Islet precursor cell (in vitro differentiated cells): ENCODE measurements at regions not wholly inside any gene's neighbourhood (a gene's known extent, or its start where the extent isn't known, plus 50 kb on each side); places are given as distances from the start of the nearest gene placed in this dataset.

Source experiments
- DNase-seq: peaks from one replicate; pipeline ENCODE4 v3.0.0-alpha.2; 2018

DNA sequence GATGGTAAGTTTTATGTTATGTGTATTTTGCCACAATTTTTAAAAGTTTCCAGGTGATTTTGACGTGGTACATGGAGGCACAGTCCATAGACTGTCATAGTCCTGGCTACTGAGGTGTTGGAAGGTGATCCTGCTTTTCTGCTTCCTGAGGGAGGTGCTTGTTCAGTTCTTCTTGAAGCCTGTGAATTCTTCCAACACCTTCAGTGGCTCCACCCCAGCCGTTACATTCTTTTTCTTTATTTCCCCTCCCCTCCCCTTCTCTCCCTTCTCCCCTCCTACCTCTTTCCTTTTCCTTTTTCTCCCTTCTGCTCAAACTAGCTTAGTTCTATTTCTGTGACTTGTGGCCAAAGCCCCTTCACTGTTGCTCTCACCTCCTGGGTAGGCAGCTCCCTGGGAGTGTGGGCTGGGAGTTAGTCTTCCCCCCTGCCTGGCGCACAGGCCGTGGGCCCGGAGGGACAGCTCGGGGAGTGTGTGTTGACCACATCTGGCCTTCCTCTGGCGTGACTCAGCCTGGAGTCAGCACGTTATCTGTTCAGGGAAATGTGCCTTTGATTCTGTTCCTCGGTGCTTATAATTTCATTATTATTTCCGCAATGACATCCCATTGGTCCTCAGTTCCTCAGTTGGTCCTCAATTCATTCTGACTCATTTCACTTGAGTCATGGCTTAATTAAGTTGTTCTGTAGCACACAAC, 566.2 kb downstream of the TBC1D22A start:
- DNase-seq, result no peak

DNA sequence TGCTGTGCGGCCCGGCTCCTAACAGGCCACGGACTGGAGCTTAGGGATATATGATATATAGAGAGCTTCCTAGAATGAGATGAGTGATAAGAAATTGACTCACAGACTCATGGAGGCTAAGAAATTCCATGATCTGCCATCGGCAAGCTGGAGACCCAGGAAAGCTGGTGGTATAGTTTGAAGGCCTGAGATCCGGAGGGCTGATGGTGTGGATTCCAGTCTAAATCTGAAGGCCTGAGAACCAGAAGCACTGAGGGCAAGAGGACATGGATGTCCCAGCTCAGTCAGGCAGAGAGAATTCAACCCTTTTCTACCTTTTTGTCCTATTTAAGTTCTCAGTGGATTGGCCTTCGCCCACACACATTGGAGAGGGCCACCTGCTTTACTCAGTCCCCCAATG, 564.8 kb downstream of the TBC1D22A start:
- no peak for DNase-seq

- DNase-seq, result no peak
These were observed 562.8 kb downstream of the TBC1D22A start for GRCh38 chr22:47325249-47325648.

DNA sequence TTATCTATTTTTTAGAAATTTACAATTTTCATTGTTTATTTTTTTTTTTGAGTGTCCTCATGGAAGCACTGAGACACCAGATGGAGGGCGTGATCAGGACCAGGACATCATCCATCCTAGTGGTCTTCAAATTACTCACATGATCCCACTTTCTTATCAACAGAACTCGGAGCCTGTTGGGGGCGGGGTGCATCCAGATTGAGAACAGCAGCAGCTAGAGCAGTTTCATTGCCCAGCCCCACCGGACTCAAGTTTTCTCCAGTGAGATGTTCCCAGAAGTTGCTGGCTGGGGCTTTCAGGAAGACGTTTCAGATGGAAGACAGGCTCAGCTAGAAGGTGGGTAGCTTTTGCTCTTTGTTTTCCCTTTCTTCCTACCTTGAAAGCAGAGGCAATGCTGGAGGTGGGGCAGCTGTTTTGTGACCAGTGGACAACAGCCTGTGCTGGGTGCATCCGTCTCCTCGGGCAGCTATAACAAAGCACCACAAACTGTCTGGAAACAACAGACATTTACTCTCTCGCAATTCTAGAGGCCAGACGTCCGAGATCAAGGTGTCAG, 562.1 kb downstream of the TBC1D22A start:
- no peak for DNase-seq

DNA sequence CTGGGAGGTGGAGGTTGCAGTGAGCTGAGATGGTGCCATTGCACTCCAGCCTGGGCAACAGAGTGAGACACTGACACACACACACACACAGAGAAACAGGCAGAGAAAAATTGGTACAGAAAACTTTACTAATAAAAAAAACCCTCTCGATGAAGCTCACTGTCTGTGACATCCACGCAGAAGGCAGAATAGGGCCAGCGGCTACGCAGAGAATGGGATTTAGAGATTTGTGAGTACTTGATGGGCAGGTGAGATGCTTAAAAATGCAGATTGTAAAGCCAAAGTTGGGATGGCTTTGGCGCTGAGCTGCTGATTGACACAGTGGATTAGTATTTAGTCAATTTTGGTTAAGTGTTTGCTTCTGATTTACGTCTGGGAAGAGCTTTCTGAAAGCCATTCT, 561.1 kb downstream of the TBC1D22A start:
- no peak for DNase-seq

- DNase-seq, result no peak
These were observed 560.4 kb downstream of the TBC1D22A start for GRCh38 chr22:47322854-47323253.

GRCh38 chr22:47320560-47320959, 558.1 kb downstream of the TBC1D22A start:
- DNase-seq, result no peak

GRCh38 chr22:47318041-47318737, 555.7 kb downstream of the TBC1D22A start:
- DNase-seq, result no peak

DNA sequence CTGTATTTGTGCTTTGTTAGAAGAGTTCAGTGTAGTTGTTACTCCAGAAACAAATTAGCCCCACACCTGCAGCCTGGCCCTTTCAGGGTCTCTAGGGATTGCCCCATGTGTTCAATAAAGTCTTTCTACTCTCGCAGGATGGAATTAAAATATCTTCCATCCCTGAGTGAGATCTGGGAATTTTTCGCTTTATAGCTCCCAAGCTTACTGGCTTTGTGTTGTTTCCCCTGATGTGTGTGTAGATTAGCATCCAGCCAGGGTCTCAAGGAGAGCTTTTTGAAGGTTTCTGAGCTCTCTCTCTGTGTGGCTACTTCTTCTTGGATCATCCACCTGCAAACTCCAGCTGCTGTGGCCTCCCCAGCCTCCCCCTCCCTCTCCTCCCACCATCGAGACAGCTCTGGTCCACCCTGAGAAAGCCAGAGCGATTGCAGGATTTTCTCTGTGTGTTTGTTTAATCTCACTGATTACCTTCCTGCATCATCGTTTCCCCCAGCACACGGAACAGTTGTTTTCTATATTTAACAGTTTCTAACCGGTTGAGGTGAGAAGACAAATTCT, 553.5 kb downstream of the TBC1D22A start:
- DNase-seq, result no peak

GRCh38 chr22:47310601-47311000, 548.2 kb downstream of the TBC1D22A start:
- no peak for DNase-seq

GRCh38 chr22:47309946-47310345, 547.5 kb downstream of the TBC1D22A start:
- DNase-seq, result no peak

GRCh38 chr22:47309476-47309875, 547.0 kb downstream of the TBC1D22A start:
- DNase-seq, result no peak

DNA sequence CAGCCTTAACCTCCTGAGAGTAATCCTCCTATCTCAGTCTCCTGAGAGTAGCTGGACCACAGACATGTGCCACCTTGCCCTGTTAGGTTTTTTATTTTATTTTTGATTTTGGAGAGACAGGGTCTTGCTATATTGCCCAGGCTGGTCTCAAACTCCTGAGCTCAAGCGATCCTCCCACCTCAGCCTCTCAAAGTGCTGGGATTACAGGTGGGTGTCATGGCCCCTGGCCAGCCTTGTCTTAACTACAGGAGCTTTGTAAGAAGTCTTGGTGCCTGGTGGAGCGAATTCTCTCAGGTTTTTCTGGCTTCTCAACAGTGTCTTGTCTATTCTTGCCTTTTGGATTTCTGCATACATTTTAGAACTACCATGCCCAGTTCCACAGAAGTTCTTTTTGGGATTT, 546.4 kb downstream of the TBC1D22A start:
- no peak for DNase-seq

GRCh38 chr22:47307822-47308221, 545.4 kb downstream of the TBC1D22A start:
- DNase-seq, result peak; percentile 3

GRCh38 chr22:47307326-47307725, 544.9 kb downstream of the TBC1D22A start:
- peak; percentile 29 for DNase-seq

- DNase-seq, result peak; percentile 7
These were observed 542.4 kb downstream of the TBC1D22A start for GRCh38 chr22:47304854-47305253.

- peak; percentile 22 for DNase-seq
These were observed 541.9 kb downstream of the TBC1D22A start for GRCh38 chr22:47304191-47304831.

DNA sequence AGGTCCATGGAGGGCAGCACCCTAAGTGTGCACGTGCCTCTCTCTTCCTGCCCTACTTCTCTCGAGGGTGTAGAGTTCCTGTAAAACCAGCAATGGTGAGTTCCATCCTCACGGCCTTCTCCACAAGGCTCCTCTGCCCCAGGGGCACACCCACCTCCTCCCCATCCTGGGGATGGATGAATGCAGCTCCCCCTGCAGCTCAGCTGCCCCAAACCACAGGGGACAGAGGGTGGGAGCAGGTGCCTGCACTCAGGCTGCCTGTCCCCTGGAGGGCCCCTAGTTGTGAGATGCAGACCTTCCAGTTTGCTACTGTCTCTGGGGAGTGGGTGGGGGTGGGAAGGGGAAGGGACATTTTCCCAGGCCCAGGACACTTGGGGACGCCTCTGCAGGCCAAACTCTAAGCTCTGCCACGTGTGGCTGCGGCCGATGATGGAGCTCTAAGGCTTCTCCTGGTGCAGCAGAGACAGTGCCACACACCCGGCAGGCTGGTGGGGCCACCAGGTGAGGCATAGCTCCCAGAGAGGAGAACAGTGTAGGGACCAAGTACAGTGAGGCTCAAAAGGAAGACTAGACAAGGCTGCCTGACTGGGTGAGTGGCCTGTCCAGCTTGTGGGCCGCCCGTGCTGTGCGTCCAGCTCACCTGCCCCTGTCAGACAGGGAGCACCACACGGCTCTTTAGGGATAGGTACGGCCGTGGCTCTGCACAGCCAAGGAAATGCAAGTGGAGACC, 540.9 kb downstream of the TBC1D22A start:
- peak; percentile 32 for DNase-seq

- peak; percentile 2 for DNase-seq
These were observed 540.1 kb downstream of the TBC1D22A start for GRCh38 chr22:47302587-47302986.

DNA sequence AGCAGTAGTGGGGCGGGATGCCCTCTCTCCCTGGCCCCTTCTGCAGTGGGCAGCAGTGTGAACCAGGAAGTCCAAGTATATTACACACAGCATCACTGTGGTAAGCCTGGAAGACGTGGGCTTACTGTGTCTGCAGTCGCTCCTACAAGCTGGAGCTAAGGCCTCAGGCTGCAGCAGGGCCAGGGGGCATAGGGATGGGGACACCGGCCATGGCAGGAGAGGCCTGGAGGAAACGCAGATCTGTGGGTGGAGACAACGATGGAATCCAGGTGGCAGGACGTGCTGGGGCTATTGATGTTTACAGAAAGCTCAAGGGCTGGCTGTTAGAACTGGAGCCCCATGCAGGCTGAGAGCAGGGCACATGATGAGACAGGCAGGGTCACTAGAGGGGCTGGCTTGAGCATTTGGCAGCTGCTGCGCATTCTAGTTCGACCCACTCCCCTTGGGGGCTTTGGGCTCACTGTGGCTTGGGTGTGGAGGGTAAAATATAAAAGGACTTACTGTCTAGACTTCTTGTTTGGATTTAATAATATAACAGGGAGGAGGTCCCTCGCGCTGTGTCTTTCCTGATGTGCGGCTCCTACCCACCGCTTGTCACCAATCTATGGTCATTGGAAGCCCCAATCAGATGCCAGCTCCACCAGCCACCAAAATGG, 539.5 kb downstream of the TBC1D22A start:
- DNase-seq, result peak; percentile 11

DNA sequence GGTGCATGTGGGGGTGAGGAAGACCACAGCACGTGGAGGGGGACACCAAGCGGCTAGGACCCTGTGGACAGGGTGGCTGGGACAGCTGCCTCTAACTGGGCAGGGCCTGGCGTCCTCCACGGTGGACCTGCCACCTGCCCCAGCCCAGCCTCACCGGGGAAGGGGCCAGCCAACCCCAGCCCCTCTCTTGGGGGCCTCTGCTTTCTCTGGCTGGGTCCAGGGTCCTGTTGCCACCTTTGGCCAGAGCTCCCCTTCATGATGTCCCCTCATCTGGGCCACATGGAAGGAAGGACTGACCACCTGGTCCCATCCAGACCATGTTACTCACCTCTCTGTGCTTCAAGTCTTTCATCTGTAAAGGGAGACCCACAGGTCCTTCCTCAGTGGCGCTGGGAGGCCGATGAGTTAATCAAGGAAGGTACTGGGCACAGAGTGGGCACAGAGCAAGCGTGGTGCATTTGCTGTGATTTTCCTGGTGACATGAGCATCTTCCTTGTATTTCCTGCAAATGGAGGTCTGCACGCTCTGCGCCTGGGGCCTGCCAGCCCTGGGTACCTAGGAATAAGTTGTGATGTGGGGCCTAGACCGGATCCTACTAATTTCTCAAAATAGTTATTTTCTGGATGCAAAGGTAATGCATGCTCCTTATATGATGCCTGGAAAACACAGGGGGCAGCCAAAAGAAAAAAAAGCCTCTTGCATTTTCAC, 538.4 kb downstream of the TBC1D22A start:
- peak; percentile 24 for DNase-seq
